ENCODE measurements at regions not wholly inside any gene's neighbourhood (a gene's known extent, or its start where the extent isn't known, plus 50 kb on each side); places are given as distances from the start of the nearest gene placed in this dataset.

- TF ChIP-seq, protein P1, sequence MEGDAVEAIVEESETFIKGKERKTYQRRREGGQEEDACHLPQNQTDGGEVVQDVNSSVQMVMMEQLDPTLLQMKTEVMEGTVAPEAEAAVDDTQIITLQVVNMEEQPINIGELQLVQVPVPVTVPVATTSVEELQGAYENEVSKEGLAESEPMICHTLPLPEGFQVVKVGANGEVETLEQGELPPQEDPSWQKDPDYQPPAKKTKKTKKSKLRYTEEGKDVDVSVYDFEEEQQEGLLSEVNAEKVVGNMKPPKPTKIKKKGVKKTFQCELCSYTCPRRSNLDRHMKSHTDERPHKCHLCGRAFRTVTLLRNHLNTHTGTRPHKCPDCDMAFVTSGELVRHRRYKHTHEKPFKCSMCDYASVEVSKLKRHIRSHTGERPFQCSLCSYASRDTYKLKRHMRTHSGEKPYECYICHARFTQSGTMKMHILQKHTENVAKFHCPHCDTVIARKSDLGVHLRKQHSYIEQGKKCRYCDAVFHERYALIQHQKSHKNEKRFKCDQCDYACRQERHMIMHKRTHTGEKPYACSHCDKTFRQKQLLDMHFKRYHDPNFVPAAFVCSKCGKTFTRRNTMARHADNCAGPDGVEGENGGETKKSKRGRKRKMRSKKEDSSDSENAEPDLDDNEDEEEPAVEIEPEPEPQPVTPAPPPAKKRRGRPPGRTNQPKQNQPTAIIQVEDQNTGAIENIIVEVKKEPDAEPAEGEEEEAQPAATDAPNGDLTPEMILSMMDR (IDR thresholded peaks at IDR 0.05) = no peak
- TF ChIP-seq POLR2A (IDR thresholded peaks at IDR 0.05) (no peak), POLR2AphosphoS5 (IDR thresholded peaks at IDR 0.05) (no peak)
Observed at GRCh38 chr19:28065026-28065425, 1147.9 kb downstream of the UQCRFS1 start.
